ENCODE measurements at regions not wholly inside any gene's neighbourhood (a gene's known extent, or its start where the extent isn't known, plus 50 kb on each side); places are given as distances from the start of the nearest gene placed in this dataset.

DNA sequence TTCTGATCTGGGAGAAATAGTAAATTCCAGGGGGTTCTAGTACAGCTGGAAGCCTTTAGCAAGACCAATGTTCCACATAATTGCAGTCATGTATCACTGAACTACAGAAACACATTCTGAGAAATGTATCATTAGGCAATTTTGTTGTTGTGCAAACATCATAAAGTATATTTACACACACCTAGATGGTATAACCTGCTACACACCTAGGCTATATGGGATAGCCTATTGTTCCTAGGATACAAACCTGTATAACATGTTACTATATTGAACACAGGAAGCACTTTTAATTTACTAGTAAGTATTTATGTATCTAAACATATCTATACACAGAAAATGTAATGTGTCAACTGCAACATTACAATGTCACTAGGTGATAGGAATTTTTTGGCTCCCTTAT is 525.9 kb upstream of the NRSN1 start:
- Histone ChIP-seq H3K27ac (ENCODE audit: extremely low read length, insufficient read depth, low read length) (no peak overlapping the region), H4K20me1 (ENCODE audit: insufficient read depth, low read length) (no peaks in the 10 kb centered on the region), H3K9ac (ENCODE audit: insufficient read depth, low read depth, low read length) (no peak overlapping the region), H3K27me3 (ENCODE audit: control insufficient read depth in 1 of 2, insufficient read depth in 2 of 2, low read length in 2 of 2) (no peaks in the 10 kb centered on the region; a peak in 1 of 5 replicates), H3K9me3 (ENCODE audit: low read length) (0 out of 2 replicates have a peak, but pooled peaks cover 10% of the 10 kb centered on the region), H3K79me2 (ENCODE audit: insufficient read depth, low read length) (no peaks in the 10 kb centered on the region), H3K4me2 (ENCODE audit: low read depth, low read length) (no peak overlapping the region), H3K4me1 (ENCODE audit: insufficient read depth, low read length) (no peaks in the 10 kb centered on the region), H3K4me3 (replicated peaks in 1 of 3; ENCODE audit: insufficient read depth in 1 of 3, low read depth in 2 of 3, low read length in 3 of 3) (no peak overlapping the region), H3K36me3 (replicated peaks in 1 of 2; ENCODE audit: control insufficient read depth in 1 of 2, insufficient read depth in 2 of 2, low read length in 2 of 2) (no peaks in the 10 kb centered on the region), H2AFZ (ENCODE audit: low read length) (no peak overlapping the region)
- no TSS peak for BruUV-seq (replicated peaks)
- ChIA-PET CTCF (ENCODE audit: low intra/inter-chr PET ratio, low total read pairs) (no interaction called here), POLR2A (no interaction called here)
- in situ Hi-C loops (cut with HindIII; ENCODE audit: extremely low pct_ligation_motif_present, low pct_unique_long_range_greater_than_20kb) (no loop called here), intact Hi-C loops (cut with micrococcal nuclease; ENCODE audit: unreplicated experiment) (no loop called here)
- ATAC-seq (no peak), FAIRE-seq (no peak), DNase-seq (ENCODE audit: low spot score) (no peak)
- TF ChIP-seq, protein P1, sequence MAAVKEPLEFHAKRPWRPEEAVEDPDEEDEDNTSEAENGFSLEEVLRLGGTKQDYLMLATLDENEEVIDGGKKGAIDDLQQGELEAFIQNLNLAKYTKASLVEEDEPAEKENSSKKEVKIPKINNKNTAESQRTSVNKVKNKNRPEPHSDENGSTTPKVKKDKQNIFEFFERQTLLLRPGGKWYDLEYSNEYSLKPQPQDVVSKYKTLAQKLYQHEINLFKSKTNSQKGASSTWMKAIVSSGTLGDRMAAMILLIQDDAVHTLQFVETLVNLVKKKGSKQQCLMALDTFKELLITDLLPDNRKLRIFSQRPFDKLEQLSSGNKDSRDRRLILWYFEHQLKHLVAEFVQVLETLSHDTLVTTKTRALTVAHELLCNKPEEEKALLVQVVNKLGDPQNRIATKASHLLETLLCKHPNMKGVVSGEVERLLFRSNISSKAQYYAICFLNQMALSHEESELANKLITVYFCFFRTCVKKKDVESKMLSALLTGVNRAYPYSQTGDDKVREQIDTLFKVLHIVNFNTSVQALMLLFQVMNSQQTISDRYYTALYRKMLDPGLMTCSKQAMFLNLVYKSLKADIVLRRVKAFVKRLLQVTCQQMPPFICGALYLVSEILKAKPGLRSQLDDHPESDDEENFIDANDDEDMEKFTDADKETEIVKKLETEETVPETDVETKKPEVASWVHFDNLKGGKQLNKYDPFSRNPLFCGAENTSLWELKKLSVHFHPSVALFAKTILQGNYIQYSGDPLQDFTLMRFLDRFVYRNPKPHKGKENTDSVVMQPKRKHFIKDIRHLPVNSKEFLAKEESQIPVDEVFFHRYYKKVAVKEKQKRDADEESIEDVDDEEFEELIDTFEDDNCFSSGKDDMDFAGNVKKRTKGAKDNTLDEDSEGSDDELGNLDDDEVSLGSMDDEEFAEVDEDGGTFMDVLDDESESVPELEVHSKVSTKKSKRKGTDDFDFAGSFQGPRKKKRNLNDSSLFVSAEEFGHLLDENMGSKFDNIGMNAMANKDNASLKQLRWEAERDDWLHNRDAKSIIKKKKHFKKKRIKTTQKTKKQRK (IDR thresholded peaks at IDR 0.05; ENCODE audit: low read length): no peak
- TF ChIP-seq ZNF788 (CRISPR knock-in tag; IDR thresholded peaks at IDR 0.05; ENCODE audit: borderline replicate concordance): no peak
- TF ChIP-seq, protein P2, sequence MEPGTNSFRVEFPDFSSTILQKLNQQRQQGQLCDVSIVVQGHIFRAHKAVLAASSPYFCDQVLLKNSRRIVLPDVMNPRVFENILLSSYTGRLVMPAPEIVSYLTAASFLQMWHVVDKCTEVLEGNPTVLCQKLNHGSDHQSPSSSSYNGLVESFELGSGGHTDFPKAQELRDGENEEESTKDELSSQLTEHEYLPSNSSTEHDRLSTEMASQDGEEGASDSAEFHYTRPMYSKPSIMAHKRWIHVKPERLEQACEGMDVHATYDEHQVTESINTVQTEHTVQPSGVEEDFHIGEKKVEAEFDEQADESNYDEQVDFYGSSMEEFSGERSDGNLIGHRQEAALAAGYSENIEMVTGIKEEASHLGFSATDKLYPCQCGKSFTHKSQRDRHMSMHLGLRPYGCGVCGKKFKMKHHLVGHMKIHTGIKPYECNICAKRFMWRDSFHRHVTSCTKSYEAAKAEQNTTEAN (CRISPR knock-in tag; conservative IDR thresholded peaks at IDR 0.05): no peak
- TF ChIP-seq, protein P3, sequence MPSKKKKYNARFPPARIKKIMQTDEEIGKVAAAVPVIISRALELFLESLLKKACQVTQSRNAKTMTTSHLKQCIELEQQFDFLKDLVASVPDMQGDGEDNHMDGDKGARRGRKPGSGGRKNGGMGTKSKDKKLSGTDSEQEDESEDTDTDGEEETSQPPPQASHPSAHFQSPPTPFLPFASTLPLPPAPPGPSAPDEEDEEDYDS (CRISPR knock-in tag; IDR thresholded peaks at IDR 0.05): no peak
- no peak for TF ChIP-seq ZIK1 (CRISPR knock-in tag; IDR thresholded peaks at IDR 0.05; ENCODE audit: borderline replicate concordance, low read depth)
- TF ChIP-seq MYC (CRISPR knock-in tag; IDR thresholded peaks at IDR 0.05; ENCODE audit: borderline replicate concordance): no peak
- TF ChIP-seq HDAC1 (CRISPR knock-in tag; IDR thresholded peaks at IDR 0.05): no peak
- no peak for TF ChIP-seq RFX5 (IDR thresholded peaks at IDR 0.05; ENCODE audit: low read depth, low read length)
- TF ChIP-seq, protein P4, sequence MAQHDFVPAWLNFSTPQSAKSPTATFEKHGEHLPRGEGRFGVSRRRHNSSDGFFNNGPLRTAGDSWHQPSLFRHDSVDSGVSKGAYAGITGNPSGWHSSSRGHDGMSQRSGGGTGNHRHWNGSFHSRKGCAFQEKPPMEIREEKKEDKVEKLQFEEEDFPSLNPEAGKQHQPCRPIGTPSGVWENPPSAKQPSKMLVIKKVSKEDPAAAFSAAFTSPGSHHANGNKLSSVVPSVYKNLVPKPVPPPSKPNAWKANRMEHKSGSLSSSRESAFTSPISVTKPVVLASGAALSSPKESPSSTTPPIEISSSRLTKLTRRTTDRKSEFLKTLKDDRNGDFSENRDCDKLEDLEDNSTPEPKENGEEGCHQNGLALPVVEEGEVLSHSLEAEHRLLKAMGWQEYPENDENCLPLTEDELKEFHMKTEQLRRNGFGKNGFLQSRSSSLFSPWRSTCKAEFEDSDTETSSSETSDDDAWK (CRISPR knock-in tag; IDR thresholded peaks at IDR 0.05): no peak
- TF ChIP-seq, protein P5, sequence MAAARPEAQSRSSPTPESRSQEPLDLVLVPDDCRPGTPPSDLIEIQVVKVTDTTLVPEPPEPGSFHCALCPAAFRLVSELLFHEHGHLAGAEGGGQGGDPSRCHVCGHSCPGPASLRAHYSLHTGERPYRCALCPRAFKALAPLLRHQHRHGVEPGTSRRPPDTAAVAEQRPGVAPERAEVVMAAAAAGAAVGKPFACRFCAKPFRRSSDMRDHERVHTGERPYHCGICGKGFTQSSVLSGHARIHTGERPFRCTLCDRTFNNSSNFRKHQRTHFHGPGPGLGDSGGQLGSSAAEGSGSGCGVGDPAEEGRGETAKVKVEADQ (CRISPR knock-in tag; IDR thresholded peaks at IDR 0.05; ENCODE audit: borderline replicate concordance): no peak
- TF ChIP-seq ZNF615 (CRISPR knock-in tag; IDR thresholded peaks at IDR 0.05; ENCODE audit: borderline replicate concordance): no peak
- no peak for TF ChIP-seq PHF20 (CRISPR knock-in tag; IDR thresholded peaks at IDR 0.05)
- TF ChIP-seq ZKSCAN1 (IDR thresholded peaks at IDR 0.05; ENCODE audit: low read length): no peak
- TF ChIP-seq, protein P6, sequence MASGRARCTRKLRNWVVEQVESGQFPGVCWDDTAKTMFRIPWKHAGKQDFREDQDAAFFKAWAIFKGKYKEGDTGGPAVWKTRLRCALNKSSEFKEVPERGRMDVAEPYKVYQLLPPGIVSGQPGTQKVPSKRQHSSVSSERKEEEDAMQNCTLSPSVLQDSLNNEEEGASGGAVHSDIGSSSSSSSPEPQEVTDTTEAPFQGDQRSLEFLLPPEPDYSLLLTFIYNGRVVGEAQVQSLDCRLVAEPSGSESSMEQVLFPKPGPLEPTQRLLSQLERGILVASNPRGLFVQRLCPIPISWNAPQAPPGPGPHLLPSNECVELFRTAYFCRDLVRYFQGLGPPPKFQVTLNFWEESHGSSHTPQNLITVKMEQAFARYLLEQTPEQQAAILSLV (CRISPR knock-in tag; IDR thresholded peaks at IDR 0.05; ENCODE audit: borderline replicate concordance): no peak
- TF ChIP-seq SRF (IDR thresholded peaks at IDR 0.05; ENCODE audit: low read depth, low read length): no peak

Data from HepG2 (cell line).